GM12872 (cell line): ENCODE measurements at regions not wholly inside any gene's neighbourhood (a gene's known extent, or its start where the extent isn't known, plus 50 kb on each side); places are given as distances from the start of the nearest gene placed in this dataset.

Experiments used
- TF ChIP-seq, protein P1 (sequence below): IDR thresholded peaks from 3 replicates; pipeline ENCODE4 v1.5.1; 2011; ENCODE audit warnings: low read depth, mild to moderate bottlenecking, low read length, moderate library complexity; ENCODE audit not compliant: insufficient read depth

DNA sequence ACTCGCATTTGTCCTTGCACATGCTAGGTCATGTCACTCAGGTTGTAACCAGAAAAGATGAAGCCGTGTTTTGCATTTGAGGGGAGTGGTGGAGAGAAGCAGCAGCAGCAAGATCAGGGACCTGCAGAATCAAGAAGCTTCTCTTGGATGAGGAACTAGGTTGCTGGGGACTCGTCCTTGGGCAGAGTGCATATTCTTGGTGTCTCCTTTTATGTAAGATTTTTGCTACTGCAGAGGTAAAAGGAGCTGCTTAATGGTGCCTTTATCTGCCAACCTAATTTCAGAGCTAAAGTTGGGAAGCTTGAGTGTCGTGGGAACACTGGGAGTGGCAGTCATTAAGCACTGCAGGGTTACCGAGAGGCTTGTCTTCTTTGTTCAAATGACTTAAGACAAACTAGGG is 236.5 kb downstream of the MAP2K4 start:
- TF ChIP-seq, protein P1, sequence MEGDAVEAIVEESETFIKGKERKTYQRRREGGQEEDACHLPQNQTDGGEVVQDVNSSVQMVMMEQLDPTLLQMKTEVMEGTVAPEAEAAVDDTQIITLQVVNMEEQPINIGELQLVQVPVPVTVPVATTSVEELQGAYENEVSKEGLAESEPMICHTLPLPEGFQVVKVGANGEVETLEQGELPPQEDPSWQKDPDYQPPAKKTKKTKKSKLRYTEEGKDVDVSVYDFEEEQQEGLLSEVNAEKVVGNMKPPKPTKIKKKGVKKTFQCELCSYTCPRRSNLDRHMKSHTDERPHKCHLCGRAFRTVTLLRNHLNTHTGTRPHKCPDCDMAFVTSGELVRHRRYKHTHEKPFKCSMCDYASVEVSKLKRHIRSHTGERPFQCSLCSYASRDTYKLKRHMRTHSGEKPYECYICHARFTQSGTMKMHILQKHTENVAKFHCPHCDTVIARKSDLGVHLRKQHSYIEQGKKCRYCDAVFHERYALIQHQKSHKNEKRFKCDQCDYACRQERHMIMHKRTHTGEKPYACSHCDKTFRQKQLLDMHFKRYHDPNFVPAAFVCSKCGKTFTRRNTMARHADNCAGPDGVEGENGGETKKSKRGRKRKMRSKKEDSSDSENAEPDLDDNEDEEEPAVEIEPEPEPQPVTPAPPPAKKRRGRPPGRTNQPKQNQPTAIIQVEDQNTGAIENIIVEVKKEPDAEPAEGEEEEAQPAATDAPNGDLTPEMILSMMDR: no peak

DNA sequence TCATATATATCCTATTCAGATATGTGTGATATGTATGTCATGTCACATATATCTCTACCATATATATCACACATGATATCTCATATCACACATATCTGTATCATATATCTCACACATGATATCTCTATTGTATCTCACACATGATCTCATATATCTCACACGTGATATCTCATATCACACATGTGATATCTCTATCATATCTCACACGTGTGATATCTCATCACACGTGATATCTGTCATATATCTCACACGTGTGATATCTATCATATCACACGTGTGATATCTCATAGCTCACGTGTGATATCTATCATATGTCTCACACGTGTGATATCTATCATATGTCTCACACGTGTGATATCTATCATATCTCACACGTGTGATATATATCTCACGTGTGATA is 240.7 kb downstream of the MAP2K4 start:
- TF ChIP-seq, protein P1: no peak

DNA sequence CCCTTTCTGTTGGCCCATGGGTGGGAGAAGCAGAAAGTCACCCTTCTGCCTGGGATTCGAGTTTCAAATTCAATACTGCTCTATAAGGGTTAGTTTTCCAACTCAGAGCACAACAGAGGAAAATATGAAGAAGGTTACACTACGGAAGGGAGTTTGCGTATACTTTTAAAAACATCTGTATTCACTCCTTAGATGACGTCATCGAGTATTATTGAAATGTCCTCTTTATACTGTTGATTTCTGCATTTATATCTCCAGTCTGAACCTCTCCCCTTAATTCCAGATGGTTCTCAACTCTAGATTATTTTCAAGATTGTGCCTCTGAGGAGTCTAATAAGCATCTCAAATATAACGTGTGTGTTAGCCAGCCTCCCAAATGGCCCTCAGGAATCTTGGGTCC is 249.1 kb downstream of the MAP2K4 start:
- TF ChIP-seq, protein P1: no peak

DNA sequence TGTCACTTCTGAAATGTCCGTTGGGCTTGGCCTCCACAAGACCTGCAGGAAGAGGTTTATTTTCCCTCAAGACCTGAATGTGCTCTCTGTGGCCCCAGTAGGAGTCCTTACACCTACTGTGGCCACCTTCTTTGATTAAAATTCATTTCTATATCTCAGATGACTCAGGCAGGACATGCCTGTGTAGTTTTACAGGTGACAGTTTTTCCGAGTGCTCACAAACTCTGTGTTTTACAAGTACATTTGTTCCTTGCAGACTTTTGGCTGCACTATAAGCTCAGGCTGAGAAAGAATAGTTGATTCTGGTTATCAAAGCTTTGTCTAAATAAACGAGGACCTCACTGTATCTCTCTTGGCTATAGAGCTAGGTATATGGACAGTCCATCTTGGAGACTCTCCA is 257.1 kb downstream of the MAP2K4 start:
- TF ChIP-seq, protein P1: no peak

DNA sequence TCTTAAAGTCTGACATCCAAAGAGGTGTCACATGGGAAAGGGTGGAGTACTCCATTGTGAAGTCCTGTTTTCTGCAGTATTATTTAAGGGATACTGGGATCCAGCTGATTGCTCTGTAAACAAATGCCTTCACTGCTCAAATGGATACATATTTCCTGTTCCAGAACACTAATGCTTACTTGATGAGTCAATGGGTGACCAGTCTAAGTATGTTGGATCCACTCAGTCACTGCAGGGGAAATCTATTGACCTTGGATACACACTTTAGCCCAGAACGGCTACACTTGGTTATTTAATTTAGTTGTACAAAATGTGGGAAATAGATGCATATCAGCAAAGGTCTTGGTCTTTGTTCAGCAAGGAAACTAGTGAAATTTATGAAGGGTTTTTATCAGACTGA is 261.4 kb downstream of the MAP2K4 start:
- TF ChIP-seq, protein P1: no peak

DNA sequence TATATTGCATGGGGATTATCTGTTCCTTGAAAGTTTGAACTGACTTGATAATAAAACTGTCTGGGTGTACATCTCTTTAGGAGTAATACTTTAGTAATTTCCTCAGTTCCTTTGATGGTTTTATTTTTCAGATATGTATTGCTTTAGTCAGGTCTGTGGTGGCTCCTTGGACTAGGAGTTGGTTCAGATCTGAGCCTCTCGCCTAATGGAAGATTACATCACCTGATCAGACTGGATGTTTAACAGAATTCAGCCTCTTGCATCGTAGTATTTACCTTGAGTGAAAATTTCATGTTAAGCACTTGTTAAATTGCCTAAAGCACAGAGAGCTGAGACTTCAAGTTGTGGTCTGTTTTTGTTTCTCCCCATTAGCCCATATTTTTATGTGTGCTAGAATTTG is 267.3 kb downstream of the MAP2K4 start:
- TF ChIP-seq, protein P1: no peak

DNA sequence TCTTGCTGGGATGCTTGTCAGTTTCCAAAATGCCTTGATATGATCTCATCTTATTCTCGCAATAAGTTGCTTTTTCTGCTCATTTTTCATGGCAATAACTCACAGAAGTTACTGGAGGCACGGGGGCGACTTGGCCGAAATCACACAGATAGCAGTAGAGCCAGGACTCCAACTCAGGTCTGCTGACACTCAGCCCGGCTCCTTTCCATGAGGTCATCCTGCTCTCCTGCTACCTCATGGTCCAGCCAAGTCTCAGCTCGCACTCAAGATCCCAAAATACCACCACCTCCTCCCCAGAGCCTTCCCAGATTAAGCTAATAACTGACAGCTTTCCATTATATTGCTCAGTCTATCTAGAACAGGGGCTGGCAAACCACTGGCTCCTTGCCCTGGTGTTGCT is 269.5 kb downstream of the MAP2K4 start:
- TF ChIP-seq, protein P1: no peak

DNA sequence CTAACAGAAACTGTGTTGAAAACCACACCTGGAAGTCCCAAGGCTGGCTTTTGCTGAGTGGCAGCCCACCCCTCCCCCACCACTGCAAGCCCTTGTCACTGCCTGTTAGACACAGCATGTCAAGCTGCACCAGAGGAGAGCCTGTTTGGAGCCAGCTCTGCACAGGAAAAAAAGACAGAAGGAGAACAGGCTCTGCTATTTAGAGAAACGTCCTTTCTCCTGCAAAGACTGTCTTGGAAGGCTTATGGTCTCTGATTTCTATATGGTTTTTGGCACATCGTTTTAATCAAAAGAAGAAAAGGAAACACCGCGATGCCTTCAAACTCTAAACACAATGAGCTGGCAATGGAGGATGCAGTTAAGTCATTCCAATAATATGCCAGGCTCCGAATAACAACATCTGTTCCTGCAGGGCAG is 275.5 kb downstream of the MAP2K4 start:
- TF ChIP-seq, protein P1: no peak
